ENCODE measurements at regions not wholly inside any gene's neighbourhood (a gene's known extent, or its start where the extent isn't known, plus 50 kb on each side); places are given as distances from the start of the nearest gene placed in this dataset.

- TF ChIP-seq POLR2A (IDR thresholded peaks at IDR 0.05; ENCODE audit: low read length) (no peak), GATA1 (IDR thresholded peaks at IDR 0.05; ENCODE audit: low read depth, low read length) (no peak)
Observed at GRCh38 chr21:20538039-20538658, 460.1 kb upstream of the NCAM2 start.
